ENCODE measurements at regions not wholly inside any gene's neighbourhood (a gene's known extent, or its start where the extent isn't known, plus 50 kb on each side); places are given as distances from the start of the nearest gene placed in this dataset.

GRCh38 chr15:95446854-95447253 is 883.6 kb upstream of the NR2F2 start:
- no peaks in the 10 kb centered on the region for H3K36me3 Mint-ChIP-seq
- no peak overlapping the region for H3K27ac Mint-ChIP-seq
- no peak for DNase-seq (ENCODE audit: low spot score)
- ChIA-PET CTCF (no interaction called here), POLR2A (no interaction called here)
- no peak for TF ChIP-seq ATF6 (CRISPR knock-in tag; IDR thresholded peaks at IDR 0.05)
- no peak for TF ChIP-seq E2F1 (CRISPR knock-in tag; IDR thresholded peaks at IDR 0.05)
- no peak for TF ChIP-seq ERG (CRISPR knock-in tag; IDR thresholded peaks at IDR 0.05)
- TF ChIP-seq RELA (CRISPR knock-in tag; IDR thresholded peaks at IDR 0.05; ENCODE audit: borderline replicate concordance) = no peak
- TF ChIP-seq NR3C1 (CRISPR knock-in tag; conservative IDR thresholded peaks at IDR 0.05; ENCODE audit: low read depth) = no peak
- TF ChIP-seq ZNF263 (CRISPR knock-in tag; IDR thresholded peaks at IDR 0.05; ENCODE audit: low read depth) = no peak
- no peak for TF ChIP-seq IRF1 (CRISPR knock-in tag; IDR thresholded peaks at IDR 0.05)
- no peak for ATAC-seq
- peaks cover 10% of the 10 kb centered on the region for H3K9me3 Mint-ChIP-seq
- no peaks in the 10 kb centered on the region for H3K27me3 Mint-ChIP-seq (ENCODE audit: low read depth)
- H3K4me1 Mint-ChIP-seq = peaks cover 3% of the 10 kb centered on the region
- H3K4me3 Mint-ChIP-seq = no peak overlapping the region

GRCh38 chr15:95447486-95447885 is 883.0 kb upstream of the NR2F2 start:
- TF ChIP-seq OVOL2 (CRISPR knock-in tag; IDR thresholded peaks at IDR 0.05; ENCODE audit: borderline replicate concordance) (no peak), NR1H2 (CRISPR knock-in tag; IDR thresholded peaks at IDR 0.05) (no peak), HMGA2 (CRISPR knock-in tag; IDR thresholded peaks at IDR 0.05) (no peak), SMAD3 (CRISPR knock-in tag; IDR thresholded peaks at IDR 0.05; ENCODE audit: borderline replicate concordance) (no peak), ZBTB21 (CRISPR knock-in tag; IDR thresholded peaks at IDR 0.05; ENCODE audit: borderline replicate concordance) (no peak), GTF2I (CRISPR knock-in tag; conservative IDR thresholded peaks at IDR 0.05) (no peak), TP53 (CRISPR knock-in tag; IDR thresholded peaks at IDR 0.05) (no peak)
- ChIA-PET POLR2A (no interaction called here), CTCF (no interaction called here)
- H3K9me3 Mint-ChIP-seq = peaks cover 12% of the 10 kb centered on the region
- H3K27ac Mint-ChIP-seq = no peak overlapping the region
- no peaks in the 10 kb centered on the region for H3K36me3 Mint-ChIP-seq
- H3K4me3 Mint-ChIP-seq = no peak overlapping the region
- DNase-seq (ENCODE audit: low spot score) (no peak), ATAC-seq (no peak)
- H3K27me3 Mint-ChIP-seq (ENCODE audit: low read depth) = no peaks in the 10 kb centered on the region
- H3K4me1 Mint-ChIP-seq = peaks cover 3% of the 10 kb centered on the region

- Mint-ChIP-seq H3K9me3 (peaks cover 6% of the 10 kb centered on the region; the same call in 1 of the 2 replicates), H3K27ac (no peak overlapping the region), H3K36me3 (no peaks in the 10 kb centered on the region), H3K4me1 (peaks cover 3% of the 10 kb centered on the region), H3K27me3 (ENCODE audit: low read depth) (no peaks in the 10 kb centered on the region), H3K4me3 (no peak overlapping the region)
- ATAC-seq (no peak), DNase-seq (ENCODE audit: low spot score) (no peak)
- CTCF ChIA-PET = interaction anchor here (0.7 to 1.1 kb wide), 2 partner anchors 10 to 892 kb away, joined by 3 to 6 read pairs; no protein-coding TSS in a partner anchor
- POLR2A ChIA-PET = no interaction called here
- TF ChIP-seq EMX1 (CRISPR knock-in tag; IDR thresholded peaks at IDR 0.05) (no peak), IRF1 (CRISPR knock-in tag; IDR thresholded peaks at IDR 0.05) (no peak), E2F4 (CRISPR knock-in tag; IDR thresholded peaks at IDR 0.05; ENCODE audit: borderline replicate concordance, low read depth) (no peak), MAX (CRISPR knock-in tag; IDR thresholded peaks at IDR 0.05) (no peak), ZNF263 (CRISPR knock-in tag; IDR thresholded peaks at IDR 0.05; ENCODE audit: low read depth) (no peak), ZNF232 (CRISPR knock-in tag; IDR thresholded peaks at IDR 0.05) (no peak), GTF2I (CRISPR knock-in tag; conservative IDR thresholded peaks at IDR 0.05) (no peak), AR (CRISPR knock-in tag; IDR thresholded peaks at IDR 0.05) (no peak), TP53 (CRISPR knock-in tag; IDR thresholded peaks at IDR 0.05) (no peak), ZNF121 (CRISPR knock-in tag; IDR thresholded peaks at IDR 0.05) (no peak)
Observed at GRCh38 chr15:95448531-95449229, 881.8 kb upstream of the NR2F2 start.
